Urothelium cell line (cell line): ENCODE measurements at regions not wholly inside any gene's neighbourhood (a gene's known extent, or its start where the extent isn't known, plus 50 kb on each side); places are given as distances from the start of the nearest gene placed in this dataset.
"Not testable (repeated sequence)": the region's sequence is repeated elsewhere in the genome, so short reads cannot be mapped to it uniquely, and the experiment has no call there.

ENCODE experiments used
- DNase-seq: peaks from one replicate; pipeline ENCODE4 v3.0.0; 2011; ENCODE audit warnings: low spot score, mixed read lengths
- FAIRE-seq: peaks from 2 replicates; lab custom pipeline; 2011; peaks lifted over from hg19 to GRCh38; lab: Jason Lieb, UNC

DNA sequence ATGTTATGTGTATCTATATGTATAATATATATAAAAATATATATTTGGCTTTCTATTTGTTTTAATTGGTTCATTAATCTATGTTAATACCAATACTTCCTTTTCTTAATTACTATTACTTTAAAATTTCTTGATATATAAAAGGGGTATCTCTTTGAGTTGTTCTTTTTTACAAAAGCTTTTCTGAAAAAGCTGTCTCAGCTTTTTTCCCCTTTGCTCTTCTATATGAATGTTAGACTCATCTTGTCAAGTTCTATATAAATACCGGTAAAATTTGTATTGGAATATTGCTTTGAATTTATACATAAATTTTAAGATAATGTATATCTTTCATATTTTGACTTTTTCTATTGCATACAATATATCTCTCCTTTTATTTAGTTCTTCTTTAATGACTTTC is 139.8 kb upstream of the FOXG1 start:
- DNase-seq (no peak), FAIRE-seq (no peak)

DNA sequence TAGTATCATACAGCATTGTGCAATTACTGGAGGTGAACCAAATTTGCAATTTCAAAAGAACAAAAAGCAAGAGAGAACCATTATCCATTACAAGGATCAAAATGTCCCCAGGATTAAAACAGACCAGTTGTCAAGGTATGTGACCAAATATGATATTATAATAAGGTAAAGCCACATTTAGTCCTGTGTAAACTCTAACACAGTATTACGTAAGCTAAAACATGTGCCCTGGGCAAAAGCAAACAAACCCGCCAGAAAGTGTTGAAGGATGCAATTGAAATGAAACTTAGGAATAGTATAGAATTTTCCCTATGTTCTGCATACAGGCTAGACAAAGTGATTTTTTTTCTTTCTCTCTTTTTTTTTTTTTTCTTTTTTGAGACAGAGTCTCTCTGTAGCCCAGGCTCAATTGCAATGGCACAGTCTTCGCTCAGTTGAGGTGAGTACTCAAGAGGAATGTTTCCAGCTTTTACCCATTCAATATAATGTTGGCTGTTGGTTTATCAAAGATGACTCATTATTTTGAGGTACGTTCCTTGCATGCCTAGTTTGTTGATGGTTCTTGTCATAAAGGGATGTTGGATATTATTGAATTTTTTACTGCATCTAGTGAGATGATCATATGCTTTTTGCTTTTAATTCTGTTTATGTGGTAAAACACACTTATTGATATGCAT is 137.1 kb upstream of the FOXG1 start:
- FAIRE-seq (no peak), DNase-seq (no peak)

DNA sequence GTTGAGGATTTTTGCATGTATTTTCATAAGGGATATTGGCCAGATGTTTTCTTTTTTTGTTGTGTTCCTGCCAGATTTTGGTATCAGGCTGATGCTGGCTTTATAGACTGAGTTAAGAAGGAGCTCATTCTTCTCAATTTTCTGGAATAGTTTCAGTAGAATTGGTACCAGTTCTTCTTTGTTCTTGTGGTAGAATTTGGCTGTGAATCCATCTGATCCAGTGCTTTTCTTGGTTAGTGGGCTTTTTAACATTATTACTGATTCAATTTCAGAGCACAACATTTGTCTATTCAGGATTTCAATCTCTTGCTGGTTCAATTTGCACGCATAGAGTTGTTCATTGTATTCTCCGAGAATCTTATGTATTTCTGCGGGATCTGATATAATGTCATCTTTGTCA is 136.5 kb upstream of the FOXG1 start:
- DNase-seq (no peak), FAIRE-seq (no peak)

DNA sequence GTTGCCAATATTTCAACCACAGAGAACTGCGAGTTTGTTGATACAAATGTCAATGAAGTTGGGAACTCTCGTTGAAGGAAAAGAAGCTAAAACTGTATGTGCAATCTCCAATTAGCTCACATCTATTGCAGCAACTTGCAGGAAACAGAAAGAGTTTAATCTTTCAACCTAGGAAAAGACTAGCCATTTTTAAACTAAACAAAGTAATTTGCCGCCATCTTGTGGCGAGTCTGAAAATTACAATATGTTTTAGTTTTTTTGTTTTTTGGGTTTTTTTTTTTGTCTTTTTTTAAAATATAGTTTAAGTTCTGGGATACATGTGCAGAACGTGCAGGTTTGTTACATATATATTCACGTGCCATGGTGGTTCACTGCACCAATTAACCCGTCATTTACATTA is 131.2 kb upstream of the FOXG1 start:
- DNase-seq (peak; percentile 25), FAIRE-seq (no peak)

DNA sequence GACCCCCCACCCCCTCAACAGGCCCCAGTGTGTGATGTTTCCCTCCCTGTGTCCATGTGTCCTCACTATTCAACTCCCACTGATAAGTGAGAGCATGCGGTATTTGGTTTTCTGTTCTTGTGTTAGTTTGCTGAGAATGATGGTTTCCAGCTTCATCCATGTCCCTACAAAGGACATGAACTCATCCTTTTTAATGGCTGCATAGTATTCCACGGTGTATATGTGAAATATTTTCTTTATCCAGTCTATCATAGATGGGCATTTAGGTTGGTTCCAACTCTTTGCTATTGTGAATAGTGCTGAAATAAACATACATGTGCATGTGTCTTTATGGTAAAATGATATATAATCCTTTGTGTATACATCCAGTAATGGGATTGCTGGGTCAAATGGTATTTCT is 130.8 kb upstream of the FOXG1 start:
- FAIRE-seq, DNase-seq: not testable (repeated sequence)

DNA sequence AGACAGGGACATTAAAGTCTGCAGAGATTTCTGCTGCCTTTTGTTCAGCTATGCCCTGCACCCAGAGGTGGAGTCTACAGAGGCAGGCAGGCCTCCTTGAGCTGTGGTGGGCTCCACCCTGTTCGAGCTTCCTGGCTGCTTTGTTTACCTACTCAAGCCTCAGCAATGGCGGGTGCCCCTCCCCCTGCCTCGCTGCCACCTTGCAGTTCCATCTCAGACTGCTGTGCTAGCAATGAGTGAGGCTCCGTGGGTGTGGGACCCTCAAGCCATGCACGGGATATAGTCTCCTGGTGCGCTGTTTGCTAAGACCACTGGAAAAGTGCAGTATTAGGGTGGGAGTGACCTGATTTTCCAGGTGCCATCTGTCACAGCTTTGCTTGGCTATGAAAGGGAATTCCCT is 125.4 kb upstream of the FOXG1 start:
- FAIRE-seq, DNase-seq: not testable (repeated sequence)

DNA sequence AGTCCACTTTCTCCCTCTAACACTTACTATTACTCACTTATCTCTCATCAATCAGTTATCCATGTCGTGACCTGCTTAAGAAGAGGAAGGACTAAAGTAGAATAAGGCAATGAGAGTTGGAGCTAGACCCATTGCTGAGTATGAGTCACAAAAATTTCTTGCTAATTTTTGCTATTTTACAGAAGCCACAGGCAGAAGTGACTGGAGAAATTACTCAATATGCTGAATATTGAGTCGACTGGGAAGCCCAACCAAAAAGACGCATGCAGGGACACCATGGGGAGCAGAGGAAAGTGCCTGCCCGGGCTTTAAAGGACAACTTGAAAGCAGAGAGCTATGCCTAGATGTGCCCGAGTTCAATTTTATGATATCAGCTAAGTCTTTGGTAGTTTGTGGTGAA is 115.4 kb upstream of the FOXG1 start:
- DNase-seq (no peak), FAIRE-seq (no peak)

DNA sequence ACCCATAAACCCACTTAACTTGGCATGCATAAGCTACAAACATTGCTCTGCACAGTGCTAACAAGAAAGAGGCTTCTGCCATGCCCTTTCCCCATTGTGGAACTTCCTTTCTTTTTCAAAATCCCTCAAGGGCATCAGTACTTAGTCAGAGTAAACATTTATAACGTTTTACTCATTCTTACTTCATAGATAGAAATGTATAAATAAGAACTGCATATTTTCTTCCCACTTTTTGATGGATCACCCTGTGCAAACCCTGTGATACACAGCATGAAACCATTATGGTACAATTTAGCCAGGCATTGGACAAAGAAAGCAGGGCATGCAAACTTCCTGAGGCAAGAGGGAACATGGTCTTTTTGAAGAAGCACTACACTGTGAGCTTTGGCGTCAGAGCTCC is 113.8 kb upstream of the FOXG1 start:
- DNase-seq (no peak), FAIRE-seq (no peak)

DNA sequence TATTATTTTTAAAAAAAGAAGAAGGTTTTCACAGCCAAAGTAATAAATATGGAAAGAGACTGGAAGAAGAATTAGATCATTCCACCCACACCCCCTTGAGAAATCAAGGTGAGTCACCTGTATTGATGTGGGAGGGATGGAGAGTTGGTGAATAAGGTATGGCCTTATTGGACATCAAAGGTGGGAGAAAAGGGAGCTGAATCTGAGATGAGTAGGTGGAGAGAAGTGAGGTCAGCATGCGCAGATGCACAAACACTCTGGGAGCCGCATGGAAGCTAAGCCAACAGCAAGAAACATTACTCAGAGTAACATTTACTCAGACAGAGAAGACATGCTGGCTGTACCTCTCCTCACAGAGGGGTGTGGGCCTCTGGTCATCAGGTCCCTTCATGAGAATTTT is 113.1 kb upstream of the FOXG1 start:
- FAIRE-seq (peak; percentile 46), DNase-seq (no peak)

DNA sequence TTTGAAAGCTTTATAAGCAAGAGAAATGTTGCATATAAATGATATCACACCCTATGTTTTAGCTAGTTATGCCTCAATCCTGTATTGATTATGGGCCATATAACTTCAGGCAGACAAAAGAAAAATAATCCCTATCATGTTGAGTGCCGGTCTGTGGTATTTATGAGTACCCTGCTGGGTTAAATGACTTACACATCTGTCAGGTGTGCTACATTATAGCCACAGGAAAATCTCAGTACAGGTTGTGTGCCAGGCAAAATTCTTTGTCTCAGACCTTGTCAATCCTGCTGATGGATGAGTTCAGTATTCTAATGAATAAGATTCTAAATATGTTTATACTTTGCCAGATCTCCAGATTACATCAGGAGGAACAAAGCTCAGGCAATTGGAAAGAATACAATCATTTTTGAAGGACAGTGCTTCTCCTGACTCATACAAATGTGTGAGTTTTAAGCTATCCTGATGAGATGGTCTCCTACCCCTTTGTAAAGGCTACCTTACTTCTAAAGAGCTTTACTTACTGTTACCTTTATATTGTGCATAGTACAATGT is 109.8 kb upstream of the FOXG1 start:
- DNase-seq, result no peak
- no peak for FAIRE-seq

DNA sequence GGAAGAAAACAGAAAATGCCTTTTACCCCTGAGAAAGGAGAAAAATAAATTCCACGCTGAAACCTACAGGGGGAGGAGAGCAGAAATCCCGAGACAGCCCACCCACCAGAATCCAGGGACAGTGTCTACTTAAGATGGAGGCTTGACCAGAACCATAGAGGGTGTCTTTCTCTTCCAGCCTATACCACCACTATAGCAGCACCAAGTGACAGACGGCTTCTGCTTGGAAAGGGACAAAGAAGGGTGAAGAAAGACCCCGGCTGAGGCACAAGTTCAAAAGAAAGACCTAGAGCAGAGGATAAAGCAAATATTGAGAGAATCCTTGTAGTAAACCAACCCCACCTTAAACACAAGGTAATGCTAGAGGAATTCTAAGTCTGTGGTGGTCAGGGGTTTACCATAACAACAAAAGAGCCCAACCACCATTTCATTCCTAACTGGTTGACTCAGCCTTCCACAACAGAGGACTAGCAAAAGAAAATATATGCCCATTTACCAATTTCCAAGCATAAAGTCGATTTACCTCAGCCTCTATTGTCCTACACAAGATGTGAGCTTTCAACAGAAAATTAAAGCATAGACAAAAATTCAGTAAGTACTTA is 105.3 kb upstream of the FOXG1 start:
- DNase-seq (peak; percentile 68), FAIRE-seq (no peak)

DNA sequence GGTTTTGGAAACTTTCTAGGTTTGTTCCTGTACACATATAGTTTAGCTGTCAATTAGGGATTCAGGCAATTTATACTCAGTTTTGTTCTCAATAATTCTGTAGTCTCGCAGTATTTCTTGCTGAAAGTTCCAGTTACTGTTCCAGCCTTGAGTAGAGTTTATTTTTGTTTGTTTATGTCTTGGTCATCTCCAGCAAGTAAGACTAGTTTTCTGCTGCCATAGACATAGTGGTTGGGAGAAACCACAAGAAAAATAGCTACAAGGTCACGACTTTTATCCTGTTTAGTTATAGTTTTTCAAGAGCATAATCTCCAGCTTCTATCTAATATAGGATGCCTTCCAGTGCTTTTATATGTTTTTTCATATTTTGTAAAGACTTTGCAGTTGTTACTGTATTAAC is 99.6 kb upstream of the FOXG1 start:
- DNase-seq (no peak), FAIRE-seq (no peak)

DNA sequence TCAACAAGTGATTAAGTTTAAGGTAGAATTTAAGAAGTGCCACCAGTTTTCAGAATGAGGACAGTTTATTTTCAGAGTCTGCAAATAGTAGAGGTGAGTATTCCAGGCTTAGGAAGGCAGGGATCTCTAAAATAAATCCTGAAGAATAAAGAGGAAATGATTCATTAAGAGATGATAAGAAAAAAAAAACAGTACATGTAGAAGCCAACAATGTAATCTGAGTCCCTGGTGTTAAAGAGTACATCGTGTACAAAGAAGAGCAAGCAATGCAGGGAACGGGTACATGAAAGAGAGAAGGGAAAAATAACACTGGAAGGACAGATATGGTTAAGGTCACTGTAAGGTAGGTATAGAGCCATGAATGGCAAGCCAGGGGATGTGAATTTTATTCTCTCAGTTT is 95.2 kb upstream of the FOXG1 start:
- FAIRE-seq (no peak), DNase-seq (no peak)

DNA sequence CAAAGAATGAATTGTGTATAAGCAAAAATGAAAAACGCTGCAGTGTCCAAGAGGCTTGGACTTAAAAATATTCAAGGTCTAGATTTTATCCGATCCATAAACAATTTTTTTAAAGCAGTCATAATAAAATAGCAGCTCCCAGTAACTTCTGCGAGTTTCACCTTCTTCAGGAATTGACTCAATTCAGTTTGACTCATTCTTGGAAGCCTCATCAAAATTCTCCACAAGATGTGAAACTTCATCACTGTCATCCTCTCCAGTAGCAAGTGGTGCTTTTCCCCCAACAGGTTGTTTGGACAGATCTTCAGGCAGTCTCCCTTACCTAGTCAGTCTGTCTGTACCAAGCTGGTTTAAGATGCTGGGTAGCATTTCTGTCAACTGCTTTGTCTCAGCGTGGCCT is 93.5 kb upstream of the FOXG1 start:
- no peak for FAIRE-seq
- no peak for DNase-seq

DNA sequence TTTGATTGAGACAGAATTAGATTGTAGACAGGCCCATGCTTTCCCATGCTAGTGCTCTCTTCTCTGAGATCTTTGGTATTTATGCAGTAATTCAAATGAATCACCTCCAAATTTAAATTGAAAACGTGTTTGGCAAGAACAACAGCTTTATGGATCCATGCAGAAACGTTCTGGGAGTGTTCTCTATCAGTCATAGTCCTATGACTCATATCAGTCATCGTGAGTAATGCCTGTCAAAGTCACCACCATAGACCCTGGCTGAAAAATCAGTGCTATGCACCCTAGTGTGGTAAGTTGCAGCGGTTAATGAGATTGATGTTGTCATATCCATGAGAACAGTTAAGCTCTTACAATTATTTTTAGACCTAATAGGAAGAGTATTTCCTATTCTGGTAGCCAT is 90.1 kb upstream of the FOXG1 start:
- DNase-seq (peak; percentile 30), FAIRE-seq (no peak)

DNA sequence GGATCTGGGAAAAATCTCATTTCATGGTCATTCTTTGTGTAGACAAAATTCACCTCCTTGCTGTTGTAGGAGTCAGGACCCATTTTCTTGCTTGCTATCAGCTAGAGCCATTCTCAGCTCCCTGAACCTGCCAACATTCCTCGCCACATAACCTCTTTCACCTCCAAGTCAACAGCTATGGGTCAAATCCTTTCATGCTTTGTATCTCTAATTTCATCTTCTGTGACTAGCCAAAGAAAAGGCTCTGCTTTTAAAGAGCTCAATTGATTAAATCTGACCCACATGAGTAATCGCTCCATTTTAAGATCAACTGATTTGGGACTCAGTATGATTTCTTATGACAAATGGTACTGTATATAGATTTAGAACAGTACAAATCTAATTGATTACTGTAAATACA is 89.2 kb upstream of the FOXG1 start:
- DNase-seq, result no peak
- no peak for FAIRE-seq

DNA sequence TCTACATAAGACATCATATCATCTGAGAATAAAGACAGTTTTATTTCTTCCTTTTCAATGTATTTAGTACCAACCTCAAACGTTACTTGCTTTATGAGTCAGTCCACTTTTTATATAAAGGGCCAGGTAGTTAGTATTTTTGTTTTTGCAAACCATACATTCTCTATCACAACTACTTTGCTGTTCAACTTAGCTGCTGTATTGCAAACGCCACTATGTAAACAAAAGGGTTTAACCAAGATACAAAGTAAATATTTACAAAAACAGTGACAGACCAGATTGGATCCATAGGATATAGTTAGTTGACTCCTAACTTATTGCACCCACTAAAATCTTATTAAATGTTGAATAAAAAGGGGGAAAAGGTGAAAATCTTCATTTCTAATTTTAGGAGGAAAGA is 87.7 kb upstream of the FOXG1 start:
- no peak for FAIRE-seq
- DNase-seq, result no peak

DNA sequence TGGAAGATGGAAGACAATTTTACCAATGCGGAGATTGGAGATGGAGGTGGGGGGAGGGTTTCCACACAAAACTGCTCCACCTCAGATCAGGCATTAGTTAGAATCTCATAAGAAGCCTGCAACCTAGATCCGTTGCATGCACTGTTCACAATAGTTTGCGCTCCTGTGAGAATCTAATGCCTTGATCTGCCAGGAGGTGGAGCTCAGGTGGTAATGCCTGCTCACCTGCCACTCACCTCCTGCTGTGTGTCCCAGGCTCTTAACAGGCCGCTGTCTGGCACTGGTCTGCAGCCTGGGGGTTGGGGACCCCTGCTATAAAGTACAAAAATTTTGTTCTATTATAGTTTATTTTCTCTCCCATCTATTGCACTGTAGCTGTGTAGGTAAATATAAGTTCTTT is 84.9 kb upstream of the FOXG1 start:
- no peak for DNase-seq
- FAIRE-seq, result no peak

DNA sequence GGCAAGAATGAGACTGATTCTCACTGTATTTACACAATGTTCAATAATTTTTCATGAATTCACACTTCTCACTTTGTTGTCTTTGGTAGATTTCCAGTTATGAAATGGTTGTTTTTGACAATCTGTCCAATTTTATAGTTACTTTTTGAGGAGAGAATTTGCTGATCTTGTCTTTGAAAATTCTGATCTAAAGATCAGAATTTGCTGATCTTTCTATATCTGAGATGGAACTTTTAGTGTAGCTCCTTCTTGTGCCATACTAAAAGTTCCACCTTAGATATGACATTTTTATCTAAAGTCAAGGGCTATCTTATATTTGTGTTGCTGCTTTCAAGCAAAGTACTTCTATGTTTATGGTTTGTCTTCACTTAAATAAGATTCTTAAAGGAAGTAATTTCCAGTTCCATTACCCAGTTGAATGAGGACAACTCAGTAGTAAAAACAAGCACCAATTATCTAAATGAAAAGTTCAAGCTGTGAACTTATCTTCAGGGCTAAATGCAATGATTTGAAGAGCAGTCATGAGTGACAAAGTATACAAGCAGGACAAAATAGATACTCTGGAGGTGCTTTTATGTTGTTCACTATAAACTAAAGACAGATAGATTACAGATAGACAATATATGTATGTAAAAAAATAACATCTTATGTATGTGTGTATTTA is 76.4 kb upstream of the FOXG1 start:
- no peak for FAIRE-seq
- no peak for DNase-seq

DNA sequence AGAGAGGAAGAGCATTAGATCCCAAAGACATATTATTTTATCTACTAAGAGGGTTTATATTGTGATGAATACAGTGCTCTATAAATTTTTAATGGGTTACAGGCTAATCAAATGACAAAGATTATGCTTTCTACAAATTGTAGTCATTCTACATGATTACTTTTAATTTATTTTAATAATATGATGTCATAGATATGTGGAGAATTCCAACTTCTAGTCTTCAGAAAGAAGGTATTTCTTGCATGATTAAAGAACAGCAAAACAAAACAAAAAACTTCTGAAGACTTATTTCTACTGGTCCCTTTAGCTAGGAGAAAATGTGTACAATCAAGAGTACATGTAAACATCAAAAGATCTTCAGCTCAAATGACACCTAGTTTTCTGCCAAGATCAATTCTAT is 71.5 kb upstream of the FOXG1 start:
- no peak for FAIRE-seq
- DNase-seq, result no peak

DNA sequence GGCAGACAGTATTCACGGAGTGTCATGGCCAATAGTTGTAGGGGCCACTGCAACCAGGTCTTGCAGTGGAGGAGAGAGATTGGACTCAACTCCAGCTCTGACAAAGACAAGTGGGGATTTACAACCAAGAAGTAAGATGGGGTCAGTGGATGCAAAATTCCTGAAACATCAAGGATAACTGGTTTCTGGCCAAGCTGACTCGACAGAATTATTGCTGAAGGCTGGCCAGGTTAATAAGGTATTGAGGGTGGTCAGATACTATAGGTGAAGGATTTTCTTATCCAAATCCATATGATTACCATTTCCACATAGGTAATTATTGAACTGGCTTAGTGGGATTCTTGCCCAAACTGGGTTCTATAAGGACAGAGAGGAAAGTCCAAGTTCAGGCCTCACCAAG is 64.9 kb upstream of the FOXG1 start:
- DNase-seq (no peak), FAIRE-seq (no peak)

DNA sequence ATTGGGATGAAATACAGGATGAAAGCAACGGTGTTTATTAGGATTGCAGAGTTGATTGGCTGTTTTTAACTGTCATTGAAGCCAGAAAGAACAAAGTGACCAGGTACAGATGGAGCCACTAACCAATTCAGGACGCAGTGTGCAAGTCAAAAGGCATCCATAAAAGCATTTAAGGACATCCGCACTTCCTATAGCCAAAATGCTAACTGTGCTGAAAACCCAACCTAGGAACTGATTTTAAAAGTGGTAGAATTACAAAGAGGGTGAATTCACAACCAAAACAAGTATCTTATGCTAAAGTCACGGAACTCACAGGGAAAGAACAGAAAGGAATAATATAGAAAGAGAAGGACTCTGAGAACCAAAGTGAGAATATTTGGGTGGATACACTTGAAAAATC is 63.1 kb upstream of the FOXG1 start:
- no peak for DNase-seq
- FAIRE-seq, result no peak
